ENCODE measurements at regions not wholly inside any gene's neighbourhood (a gene's known extent, or its start where the extent isn't known, plus 50 kb on each side); places are given as distances from the start of the nearest gene placed in this dataset.

- H3K27ac Mint-ChIP-seq (ENCODE audit: unreplicated experiment), result no peak overlapping the region
- H3K9me3 Mint-ChIP-seq (ENCODE audit: unreplicated experiment), result peaks cover 3% of the 10 kb centered on the region
- no peaks in the 10 kb centered on the region for H3K36me3 Mint-ChIP-seq (ENCODE audit: low read depth, unreplicated experiment)
- Histone ChIP-seq H3K27ac (ENCODE audit: low read depth, low read length) (no peak overlapping the region), H3K27me3 (ENCODE audit: insufficient read depth, low read length) (no peaks in the 10 kb centered on the region), H3K4me3 (ENCODE audit: insufficient read depth, low read depth, low read length) (no peak overlapping the region), H3K9me3 (ENCODE audit: insufficient read depth, low read depth, low read length) (no peaks in the 10 kb centered on the region), H3K4me1 (ENCODE audit: insufficient read depth, low read length) (no peaks in the 10 kb centered on the region), H4K20me1 (ENCODE audit: insufficient read depth, low read length) (no peaks in the 10 kb centered on the region), H3K4me2 (ENCODE audit: low read length) (no peak overlapping the region), H3K9ac (ENCODE audit: low read length) (no peak overlapping the region), H3K79me2 (ENCODE audit: insufficient read depth, low read length) (no peaks in the 10 kb centered on the region), H2AFZ (ENCODE audit: low read depth, low read length) (no peak overlapping the region), H3K36me3 (ENCODE audit: insufficient read depth, low read length) (no peaks in the 10 kb centered on the region)
- H3K4me3 Mint-ChIP-seq (ENCODE audit: unreplicated experiment), result no peak overlapping the region
- FAIRE-seq (no peak), DNase-seq (ENCODE audit: low read depth) (no peak)
- no peaks in the 10 kb centered on the region for H3K27me3 Mint-ChIP-seq (ENCODE audit: low read depth, unreplicated experiment)
- H3K4me1 Mint-ChIP-seq (ENCODE audit: low read depth, unreplicated experiment), result no peaks in the 10 kb centered on the region
- no peak for TF ChIP-seq EZH2 (IDR thresholded peaks at IDR 0.05; ENCODE audit: insufficient read depth, low read length)
Observed at GRCh38 chr15:36218991-36219390, 360.4 kb upstream of the CDIN1 start.

- H3K36me3 ChIP-seq (ENCODE audit: insufficient read depth, low read length), result no peaks in the 10 kb centered on the region
- FAIRE-seq (no peak), DNase-seq (ENCODE audit: low read depth) (no peak)
- Mint-ChIP-seq H3K9me3 (ENCODE audit: unreplicated experiment) (peaks cover 3% of the 10 kb centered on the region), H3K27me3 (ENCODE audit: low read depth, unreplicated experiment) (no peaks in the 10 kb centered on the region), H3K4me1 (ENCODE audit: low read depth, unreplicated experiment) (no peaks in the 10 kb centered on the region), H3K36me3 (ENCODE audit: low read depth, unreplicated experiment) (no peaks in the 10 kb centered on the region), H3K27ac (ENCODE audit: unreplicated experiment) (no peak overlapping the region), H3K4me3 (ENCODE audit: unreplicated experiment) (no peak overlapping the region)
- no peaks in the 10 kb centered on the region for H3K4me1 ChIP-seq (ENCODE audit: insufficient read depth, low read length)
- H3K27me3 ChIP-seq (ENCODE audit: insufficient read depth, low read length), result no peaks in the 10 kb centered on the region
- no peaks in the 10 kb centered on the region for H4K20me1 ChIP-seq (ENCODE audit: insufficient read depth, low read length)
- H3K4me3 ChIP-seq (ENCODE audit: insufficient read depth, low read depth, low read length), result no peak overlapping the region
- H3K9ac ChIP-seq (ENCODE audit: low read length), result no peak overlapping the region
- H3K27ac ChIP-seq (ENCODE audit: low read depth, low read length), result no peak overlapping the region
- H2AFZ ChIP-seq (ENCODE audit: low read depth, low read length), result no peak overlapping the region
- no peak overlapping the region for H3K4me2 ChIP-seq (ENCODE audit: low read length)
- H3K79me2 ChIP-seq (ENCODE audit: insufficient read depth, low read length), result no peaks in the 10 kb centered on the region
- TF ChIP-seq EZH2 (IDR thresholded peaks at IDR 0.05; ENCODE audit: insufficient read depth, low read length) (no peak), CTCF (IDR thresholded peaks at IDR 0.05; ENCODE audit: insufficient read depth, low read depth, low read length) (no peak)
- H3K9me3 ChIP-seq (ENCODE audit: insufficient read depth, low read depth, low read length), result no peaks in the 10 kb centered on the region
Observed at GRCh38 chr15:36221992-36222391, 357.4 kb upstream of the CDIN1 start.

- Mint-ChIP-seq H3K27ac (ENCODE audit: unreplicated experiment) (no peak overlapping the region), H3K9me3 (ENCODE audit: unreplicated experiment) (no peaks in the 10 kb centered on the region), H3K4me3 (ENCODE audit: unreplicated experiment) (no peak overlapping the region), H3K27me3 (ENCODE audit: low read depth, unreplicated experiment) (no peaks in the 10 kb centered on the region), H3K36me3 (ENCODE audit: low read depth, unreplicated experiment) (no peaks in the 10 kb centered on the region), H3K4me1 (ENCODE audit: low read depth, unreplicated experiment) (peaks cover 10% of the 10 kb centered on the region)
- Histone ChIP-seq H3K79me2 (ENCODE audit: insufficient read depth, low read length) (no peaks in the 10 kb centered on the region), H4K20me1 (ENCODE audit: insufficient read depth, low read length) (no peaks in the 10 kb centered on the region), H3K9me3 (ENCODE audit: insufficient read depth, low read depth, low read length) (no peaks in the 10 kb centered on the region), H3K27ac (ENCODE audit: low read depth, low read length) (no peak overlapping the region), H3K27me3 (ENCODE audit: insufficient read depth, low read length) (no peaks in the 10 kb centered on the region), H3K4me3 (ENCODE audit: insufficient read depth, low read depth, low read length) (no peak overlapping the region), H3K9ac (ENCODE audit: low read length) (no peak overlapping the region), H2AFZ (ENCODE audit: low read depth, low read length) (no peak overlapping the region), H3K4me1 (ENCODE audit: insufficient read depth, low read length) (no peaks in the 10 kb centered on the region), H3K36me3 (ENCODE audit: insufficient read depth, low read length) (no peaks in the 10 kb centered on the region), H3K4me2 (ENCODE audit: low read length) (no peak overlapping the region)
- TF ChIP-seq EZH2 (IDR thresholded peaks at IDR 0.05; ENCODE audit: insufficient read depth, low read length) (no peak), CTCF (IDR thresholded peaks at IDR 0.05; ENCODE audit: insufficient read depth, low read depth, low read length) (no peak)
- DNase-seq (ENCODE audit: low read depth) (peak; percentile 51), FAIRE-seq (no peak)
Observed at GRCh38 chr15:36230776-36231175, 348.6 kb upstream of the CDIN1 start.

Data from astrocyte (in vitro differentiated cells and primary cell).